ENCODE measurements at regions not wholly inside any gene's neighbourhood (a gene's known extent, or its start where the extent isn't known, plus 50 kb on each side); places are given as distances from the start of the nearest gene placed in this dataset.
A peak's percentile ranks its signal among the peaks of the same experiment; 100 is the strongest.
"Not testable (repeated sequence)": the region's sequence is repeated elsewhere in the genome, so short reads cannot be mapped to it uniquely, and the experiment has no call there.

DNA sequence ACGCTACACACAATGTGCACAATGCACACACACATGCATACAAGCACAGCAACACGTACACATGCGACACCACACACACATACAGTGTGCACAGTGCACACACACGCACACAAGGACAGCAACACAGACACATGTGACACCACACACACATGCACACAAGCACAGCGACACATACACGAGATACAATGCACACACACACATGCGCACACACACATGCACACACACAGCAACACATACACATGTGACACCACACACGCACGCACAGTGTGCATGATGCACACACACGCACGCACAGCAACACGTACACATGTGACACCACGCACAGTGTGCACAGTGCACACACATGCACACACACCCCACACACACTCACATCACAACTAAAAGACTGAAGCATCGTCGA is 327.3 kb downstream of the THBS2 start:
- in situ Hi-C loops (cut with HindIII; ENCODE audit: low pct_unique_long_range_greater_than_20kb, low sequenced_read_pairs), result no loop called here
- no peak for DNase-seq (ENCODE audit: low read depth, low spot score)

DNA sequence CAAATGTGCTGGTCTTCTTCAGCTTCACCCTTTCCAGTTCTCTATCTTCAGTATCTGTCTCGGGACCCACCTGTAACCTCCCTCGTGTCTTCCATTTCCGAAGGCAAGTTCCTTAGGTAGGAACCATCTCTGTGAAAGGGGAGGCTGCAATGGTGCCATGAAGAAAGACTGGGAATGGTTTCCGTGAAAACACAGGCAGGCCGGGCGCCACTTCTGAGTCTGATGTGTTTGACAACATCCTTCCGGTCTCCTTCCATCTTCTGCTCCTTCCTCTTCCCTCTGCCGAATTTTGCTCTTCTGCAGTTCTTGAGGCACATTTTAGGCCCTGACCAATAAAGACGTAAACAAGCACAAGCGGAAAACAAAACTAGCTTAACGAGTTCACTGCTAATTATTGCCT is 328.0 kb downstream of the THBS2 start:
- DNase-seq (ENCODE audit: low read depth, low spot score), result no peak

DNA sequence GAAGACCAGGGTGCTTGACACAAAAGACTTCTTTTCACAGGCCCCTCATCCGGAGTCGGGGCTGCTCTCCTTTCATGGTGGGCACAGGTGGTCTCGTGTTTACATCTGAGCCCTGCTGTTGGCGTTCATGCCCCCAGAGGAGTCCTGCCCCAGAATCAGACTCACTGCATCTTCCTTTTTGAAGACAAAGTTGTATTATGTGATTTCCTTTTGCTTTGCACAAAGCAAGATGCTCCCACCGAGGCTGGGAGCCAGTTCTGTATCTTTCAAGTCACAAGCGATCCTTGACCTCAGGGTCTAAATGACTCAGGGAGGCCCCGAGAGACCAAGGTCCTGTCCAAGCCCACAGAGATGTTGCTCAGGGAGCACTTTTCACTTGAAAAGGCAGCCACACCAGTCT is 330.5 kb downstream of the THBS2 start:
- DNase-seq (ENCODE audit: low read depth, low spot score), result no peak
- in situ Hi-C loops (cut with HindIII; ENCODE audit: low pct_unique_long_range_greater_than_20kb, low sequenced_read_pairs), result no loop called here

More for the DNA sequence above, 328.0 kb downstream of the THBS2 start:
- in situ Hi-C loops (cut with HindIII; ENCODE audit: low pct_unique_long_range_greater_than_20kb, low sequenced_read_pairs), result no loop called here

DNA sequence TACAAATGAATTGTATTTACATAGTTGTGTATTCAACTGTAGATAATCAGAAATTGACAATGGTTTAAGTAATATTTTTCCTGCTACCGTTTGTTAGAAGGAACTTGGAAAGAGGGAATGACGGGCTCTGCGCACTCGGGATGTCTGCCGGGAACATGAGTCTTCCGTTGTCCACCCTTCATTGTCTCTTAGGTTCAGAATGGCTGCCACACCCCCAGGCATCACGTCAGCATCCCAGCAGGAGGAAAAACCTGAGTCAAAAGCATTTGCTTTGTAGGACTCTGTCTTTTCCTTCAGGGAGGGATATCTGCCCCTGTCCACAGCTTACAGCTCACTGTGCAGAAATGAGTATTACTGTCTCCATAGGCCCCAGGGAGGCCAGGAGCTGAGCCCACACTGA is 331.2 kb downstream of the THBS2 start:
- no peak for DNase-seq (ENCODE audit: low read depth, low spot score)
- in situ Hi-C loops (cut with HindIII; ENCODE audit: low pct_unique_long_range_greater_than_20kb, low sequenced_read_pairs), result no loop called here

DNA sequence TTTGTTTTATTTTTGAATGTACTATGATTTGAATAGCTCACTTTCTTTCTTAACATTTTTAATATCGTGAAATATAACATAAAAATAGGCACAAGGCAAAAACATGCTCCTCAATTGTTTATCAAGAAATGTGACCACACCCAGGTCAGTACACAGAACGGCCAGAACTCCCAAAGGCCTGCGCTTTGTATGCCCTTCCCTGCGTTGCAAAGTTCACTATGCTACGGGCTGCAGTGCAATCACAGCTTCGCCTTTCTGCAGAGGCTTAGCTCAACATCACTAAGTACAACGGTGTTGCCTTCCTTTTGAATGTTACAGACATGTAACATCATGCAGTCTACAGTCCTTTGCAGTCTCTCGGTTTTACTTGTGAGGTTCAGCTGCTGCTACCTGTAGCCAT is 333.4 kb downstream of the THBS2 start:
- no peak for DNase-seq (ENCODE audit: low read depth, low spot score)
- in situ Hi-C loops (cut with HindIII; ENCODE audit: low pct_unique_long_range_greater_than_20kb, low sequenced_read_pairs), result no loop called here

DNA sequence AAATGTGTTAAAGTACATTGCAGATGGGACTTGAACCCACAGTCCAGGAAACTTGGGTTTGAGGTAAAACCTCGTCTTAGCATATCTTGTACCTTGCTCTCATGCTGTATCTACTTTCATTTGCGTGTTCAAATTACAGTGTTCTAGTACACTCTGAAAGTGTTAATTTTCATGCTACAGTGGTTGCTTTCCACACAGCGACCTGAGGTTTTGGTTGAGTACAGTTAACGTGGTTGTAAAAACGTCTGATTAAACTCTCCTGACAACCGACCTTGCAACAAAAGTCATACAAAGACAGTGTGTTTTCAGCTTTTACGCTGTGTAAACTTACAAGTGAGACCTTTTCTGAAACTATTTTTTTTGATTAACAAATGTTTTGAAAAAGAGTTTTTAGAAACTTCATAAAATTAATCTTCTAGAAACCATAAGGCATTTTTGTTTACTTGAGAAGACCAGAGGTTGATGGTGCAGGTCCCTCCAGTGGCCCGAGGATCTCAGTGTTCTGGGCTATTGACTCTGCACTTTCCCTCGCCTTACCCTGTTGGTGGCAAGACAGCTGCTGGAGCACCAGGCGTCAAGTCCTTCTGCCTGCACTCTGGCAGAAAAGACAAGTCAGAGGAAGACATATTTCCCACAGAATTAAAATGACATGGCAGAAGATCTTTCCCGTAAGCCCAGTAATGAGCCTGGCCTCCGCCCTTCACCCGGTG is 334.0 kb downstream of the THBS2 start:
- in situ Hi-C loops (cut with HindIII; ENCODE audit: low pct_unique_long_range_greater_than_20kb, low sequenced_read_pairs), result no loop called here
- no peak for DNase-seq (ENCODE audit: low read depth, low spot score)

DNA sequence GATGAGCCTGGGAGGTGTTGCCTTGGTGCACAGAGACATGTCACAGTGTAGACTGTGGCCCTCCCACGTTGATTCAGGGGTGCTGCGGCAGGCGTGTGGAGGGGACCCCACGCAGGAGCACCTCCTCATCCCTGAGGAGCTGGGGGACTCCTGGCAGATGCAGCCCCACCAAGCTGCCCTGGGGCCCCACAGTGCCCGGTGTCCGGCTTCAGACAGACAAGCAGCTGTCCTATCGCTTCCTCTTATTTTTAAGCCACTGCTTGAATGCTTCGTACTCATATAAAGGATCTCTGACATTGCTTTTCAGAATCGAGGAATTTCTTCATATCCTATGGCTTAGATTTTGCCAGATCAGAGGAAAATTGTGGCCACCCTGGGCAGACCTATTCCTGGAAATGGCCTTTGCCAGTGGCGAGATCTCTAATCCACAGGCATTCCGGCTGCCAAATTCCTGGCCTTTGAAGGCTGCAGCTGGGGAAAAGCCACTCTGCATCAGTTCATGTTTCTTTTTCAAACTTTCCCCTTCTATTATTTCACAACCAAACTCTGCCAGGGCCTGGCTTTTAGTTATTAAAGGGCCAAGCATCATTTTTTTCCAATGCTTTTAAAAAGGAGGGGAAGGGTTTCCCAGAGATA is 337.0 kb downstream of the THBS2 start:
- DNase-seq (ENCODE audit: low read depth, low spot score), result no peak

DNA sequence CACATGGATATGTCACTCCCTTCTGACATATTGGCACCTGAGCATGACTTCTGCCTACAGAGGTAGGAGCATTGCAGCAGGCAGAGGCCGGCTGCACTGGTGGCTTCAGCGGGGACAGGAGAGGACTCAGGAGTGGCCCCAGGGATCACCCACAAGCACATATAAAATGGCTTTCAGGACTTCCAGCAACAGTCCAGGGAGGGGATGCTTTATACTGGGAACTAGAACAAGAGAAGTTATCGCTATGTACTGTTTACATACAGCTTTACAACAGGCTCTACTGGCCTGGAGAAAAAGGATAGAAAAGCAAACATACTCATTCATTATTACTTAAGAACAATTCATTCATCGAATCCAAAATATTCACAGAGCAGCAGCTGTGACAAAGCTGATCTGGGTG is 337.8 kb downstream of the THBS2 start:
- DNase-seq (ENCODE audit: low read depth, low spot score), result no peak
- in situ Hi-C loops (cut with HindIII; ENCODE audit: low pct_unique_long_range_greater_than_20kb, low sequenced_read_pairs), result no loop called here

More for the DNA sequence above, 337.0 kb downstream of the THBS2 start:
- in situ Hi-C loops (cut with HindIII; ENCODE audit: low pct_unique_long_range_greater_than_20kb, low sequenced_read_pairs), result no loop called here

DNA sequence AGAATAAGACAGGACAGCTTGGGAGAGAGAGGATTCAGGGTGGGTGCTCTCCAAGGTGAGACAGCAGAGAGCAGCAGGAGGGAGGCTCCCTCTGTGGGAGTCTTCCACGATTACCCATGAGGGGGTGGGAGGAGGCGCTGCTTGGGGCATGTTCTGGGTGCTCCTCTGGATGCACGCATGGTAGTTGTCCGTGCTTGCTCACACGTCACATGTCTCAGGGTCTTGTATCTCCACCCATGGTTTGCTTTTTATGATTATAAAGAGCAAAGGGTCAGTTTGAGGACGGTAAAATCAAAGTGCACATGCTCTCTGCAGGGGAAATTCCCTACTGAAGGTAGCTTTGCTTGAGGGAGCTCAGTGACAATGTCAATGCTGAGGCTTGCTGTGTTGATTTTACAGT is 338.4 kb downstream of the THBS2 start:
- in situ Hi-C loops (cut with HindIII; ENCODE audit: low pct_unique_long_range_greater_than_20kb, low sequenced_read_pairs), result no loop called here
- no peak for DNase-seq (ENCODE audit: low read depth, low spot score)

DNA sequence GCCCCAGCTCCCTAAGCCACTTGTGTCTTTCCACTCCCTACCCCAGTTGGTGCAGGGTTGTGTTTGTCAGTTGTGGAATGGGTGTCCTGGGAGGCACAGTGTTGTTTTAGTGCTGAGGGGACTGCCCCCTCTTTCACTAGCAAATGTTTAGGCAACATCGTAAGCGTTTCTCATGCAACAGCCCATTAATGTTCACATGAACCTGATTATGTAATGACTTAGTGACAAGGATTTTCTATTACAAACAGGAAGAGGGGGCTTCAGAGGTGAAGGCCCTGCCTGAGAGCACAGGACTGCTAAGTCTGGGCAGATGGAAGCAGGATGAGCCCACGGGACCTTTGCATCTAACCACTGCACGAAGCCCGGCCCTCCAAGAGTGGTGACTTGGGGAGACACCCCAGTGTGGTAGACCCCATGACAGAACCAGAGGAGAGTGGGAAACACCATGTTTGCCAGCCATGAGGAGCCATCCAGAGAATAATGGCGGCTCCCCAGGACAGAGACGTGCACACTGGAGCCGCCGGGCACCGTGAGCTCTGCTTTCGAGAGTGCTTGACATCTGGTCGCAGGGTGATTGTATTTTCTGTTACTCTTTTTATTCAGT is 339.7 kb downstream of the THBS2 start:
- no peak for DNase-seq (ENCODE audit: low read depth, low spot score)
- in situ Hi-C loops (cut with HindIII; ENCODE audit: low pct_unique_long_range_greater_than_20kb, low sequenced_read_pairs), result no loop called here

DNA sequence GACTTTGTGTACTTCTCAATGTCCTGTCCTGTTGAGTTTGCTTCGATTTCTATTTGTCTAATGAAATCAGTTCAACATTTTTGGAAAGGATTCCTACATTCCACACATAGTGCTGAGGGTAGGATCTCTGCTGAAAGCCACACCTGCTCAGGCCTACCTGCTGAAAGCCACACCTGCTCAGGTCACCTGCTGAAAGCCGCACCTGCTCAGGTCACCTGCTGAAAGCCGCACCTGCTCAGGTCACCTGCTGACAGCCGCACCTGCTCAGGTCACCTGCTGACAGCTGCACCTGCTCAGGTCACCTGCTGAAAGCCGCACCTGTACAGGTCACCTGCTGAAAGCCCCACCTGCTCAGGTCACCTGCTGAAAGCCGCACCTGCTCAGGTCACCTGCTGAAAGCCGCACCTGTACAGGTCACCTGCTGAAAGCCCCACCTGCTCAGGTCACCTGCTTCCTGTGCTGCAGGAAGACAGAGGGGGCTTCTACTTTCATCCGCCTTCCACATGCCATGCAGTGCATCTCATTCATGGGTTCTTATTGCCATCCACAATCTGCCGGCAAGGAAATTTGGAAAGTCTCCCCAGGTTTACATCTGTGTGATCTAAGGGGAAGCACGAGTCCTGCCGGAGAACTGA is 340.3 kb downstream of the THBS2 start:
- DNase-seq (ENCODE audit: low read depth, low spot score); in situ Hi-C loops (cut with HindIII; ENCODE audit: low pct_unique_long_range_greater_than_20kb, low sequenced_read_pairs): not testable (repeated sequence)

DNA sequence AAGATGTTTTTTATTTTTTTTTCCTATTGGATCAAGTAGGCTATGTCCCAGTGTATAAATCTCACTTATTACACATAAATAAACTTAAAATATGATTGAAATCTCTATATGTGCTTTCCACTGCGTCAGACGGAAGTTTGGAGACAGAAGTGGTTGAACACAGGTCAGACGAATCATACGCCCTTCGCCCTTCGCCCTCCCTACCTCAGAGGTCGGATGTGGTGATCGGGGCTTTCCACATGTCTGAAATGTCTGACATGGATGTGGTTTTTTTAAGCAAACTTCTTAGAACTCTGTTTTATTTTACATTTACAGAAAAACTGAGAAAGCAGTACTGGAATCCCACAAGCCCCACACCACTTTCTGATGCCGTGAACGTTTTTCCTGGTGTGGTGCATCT is 344.4 kb downstream of the THBS2 start:
- in situ Hi-C loops (cut with HindIII; ENCODE audit: low pct_unique_long_range_greater_than_20kb, low sequenced_read_pairs), result no loop called here

DNA sequence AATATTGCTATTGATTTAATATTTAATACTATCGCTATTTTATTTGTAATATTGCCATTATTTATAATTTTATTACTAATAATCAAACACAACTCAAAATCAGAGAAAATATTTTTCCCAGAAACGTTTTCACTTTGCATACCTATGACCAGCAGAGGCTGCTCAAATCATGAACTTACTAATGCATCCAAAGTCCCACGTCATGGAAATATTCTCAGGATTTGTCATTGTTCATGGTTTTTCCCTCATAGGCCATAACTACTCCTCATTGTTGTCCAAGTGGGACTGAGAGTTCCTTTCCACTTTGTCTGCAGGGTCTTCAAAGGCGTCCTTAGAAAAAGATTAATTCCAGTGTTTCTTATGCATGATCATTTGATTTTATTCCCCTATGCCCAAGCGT is 344.8 kb downstream of the THBS2 start:
- peak; percentile 57 for DNase-seq (ENCODE audit: low read depth, low spot score)

More for the DNA sequence above, 344.4 kb downstream of the THBS2 start:
- no peak for DNase-seq (ENCODE audit: low read depth, low spot score)

DNA sequence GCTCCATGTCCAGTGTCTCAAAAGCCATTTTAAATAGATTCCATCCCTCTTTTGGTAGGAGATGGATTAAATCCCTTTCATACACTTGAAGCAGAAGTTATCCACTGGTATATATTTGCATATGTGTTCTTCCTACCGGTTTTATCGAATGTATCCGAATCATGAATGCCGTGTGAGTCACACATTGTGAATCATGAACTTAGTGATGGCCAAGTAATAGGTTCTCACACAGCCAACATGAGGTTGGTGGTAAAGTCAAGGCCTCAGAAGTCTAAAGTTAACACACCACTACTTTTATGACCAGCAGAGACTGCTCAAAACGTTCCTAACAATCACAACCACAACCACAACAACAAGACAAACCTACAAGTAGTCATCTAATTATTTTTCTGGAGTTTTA is 345.5 kb downstream of the THBS2 start:
- no peak for DNase-seq (ENCODE audit: low read depth, low spot score)
- in situ Hi-C loops (cut with HindIII; ENCODE audit: low pct_unique_long_range_greater_than_20kb, low sequenced_read_pairs), result no loop called here

More for the DNA sequence above, 344.8 kb downstream of the THBS2 start:
- in situ Hi-C loops (cut with HindIII; ENCODE audit: low pct_unique_long_range_greater_than_20kb, low sequenced_read_pairs), result no loop called here

DNA sequence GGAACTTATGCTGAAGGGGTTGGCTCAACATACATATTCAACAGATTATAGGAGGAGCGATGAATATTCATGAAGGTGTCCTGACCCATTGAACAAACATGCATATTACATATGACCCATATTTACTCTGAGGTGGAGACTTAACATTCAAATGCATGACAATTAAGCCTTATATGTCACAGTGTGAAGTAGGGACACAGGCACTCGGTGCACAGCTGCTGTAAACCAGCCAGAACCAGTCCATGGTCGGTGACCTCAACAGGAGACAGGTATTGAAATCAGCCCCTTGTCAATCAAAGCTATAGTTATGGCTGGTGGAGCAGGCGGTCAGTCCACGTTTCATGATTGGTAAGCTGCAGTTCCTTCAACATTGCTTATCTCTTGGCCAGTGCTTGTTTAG is 347.3 kb downstream of the THBS2 start:
- no peak for DNase-seq (ENCODE audit: low read depth, low spot score)
- in situ Hi-C loops (cut with HindIII; ENCODE audit: low pct_unique_long_range_greater_than_20kb, low sequenced_read_pairs), result no loop called here

DNA sequence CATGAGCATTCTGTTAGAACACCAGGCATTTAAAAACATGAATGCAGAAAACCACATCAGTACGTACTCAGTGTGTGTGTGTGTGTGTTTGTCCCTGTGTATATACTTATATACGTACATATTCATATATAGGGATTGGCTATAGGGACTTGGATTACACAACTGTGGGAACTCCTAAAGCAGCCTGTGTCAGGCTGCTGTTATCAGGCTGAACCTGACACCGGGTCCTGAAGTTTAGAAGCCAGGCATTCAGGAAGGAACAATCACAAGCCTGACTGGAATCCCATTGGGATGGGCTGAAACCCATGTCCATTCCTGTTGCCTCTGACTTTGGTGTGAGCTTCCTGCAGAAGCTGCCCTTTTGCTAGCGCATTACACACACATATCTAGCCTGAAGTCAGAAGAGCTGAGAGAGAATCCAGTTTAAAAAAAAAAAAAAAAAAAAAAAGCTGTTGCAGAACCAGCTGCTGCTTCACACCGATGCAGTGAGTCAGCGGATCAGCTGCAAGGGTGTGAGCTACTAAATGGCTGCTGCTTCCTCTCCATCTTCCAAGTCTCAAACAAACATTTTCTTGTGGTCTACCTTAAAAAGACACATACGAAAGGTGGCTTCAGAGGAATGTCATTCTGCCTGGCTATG is 348.1 kb downstream of the THBS2 start:
- in situ Hi-C loops (cut with HindIII; ENCODE audit: low pct_unique_long_range_greater_than_20kb, low sequenced_read_pairs), result no loop called here
- DNase-seq (ENCODE audit: low read depth, low spot score), result no peak

DNA sequence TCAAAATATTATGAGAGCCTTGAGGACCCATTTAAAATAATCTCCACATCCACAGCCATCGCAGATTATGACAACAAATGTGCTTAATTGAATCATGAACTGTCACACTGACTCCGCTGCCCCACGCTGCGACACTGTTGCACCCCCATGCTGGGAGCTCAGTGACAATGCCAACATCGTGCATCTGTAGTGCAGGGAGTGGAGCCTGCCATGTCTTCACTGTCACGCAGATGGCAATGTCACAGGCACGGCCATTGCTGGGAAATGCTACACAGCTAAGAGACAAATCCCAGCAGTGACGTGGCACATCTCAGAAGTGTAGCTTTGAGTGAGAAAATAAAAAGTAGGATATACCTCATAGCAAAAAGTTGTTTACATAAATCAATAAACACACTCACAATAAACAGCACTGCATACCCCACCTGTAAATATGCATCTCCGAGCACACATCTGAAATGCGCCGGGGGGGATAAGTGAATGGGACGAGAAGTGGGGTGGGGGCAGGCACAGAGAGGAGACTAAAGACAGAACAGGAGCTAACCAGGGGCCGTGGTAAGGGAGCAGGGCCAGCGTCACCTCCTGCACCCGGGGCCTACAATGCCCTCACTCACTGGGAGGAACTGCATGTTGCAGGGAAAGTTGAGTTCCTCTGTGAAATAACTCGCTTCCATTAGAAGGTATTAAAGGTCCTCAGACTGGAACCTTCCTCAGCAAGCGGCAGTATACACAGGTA is 349.9 kb downstream of the THBS2 start:
- no peak for DNase-seq (ENCODE audit: low read depth, low spot score)
- in situ Hi-C loops (cut with HindIII; ENCODE audit: low pct_unique_long_range_greater_than_20kb, low sequenced_read_pairs), result no loop called here

DNA sequence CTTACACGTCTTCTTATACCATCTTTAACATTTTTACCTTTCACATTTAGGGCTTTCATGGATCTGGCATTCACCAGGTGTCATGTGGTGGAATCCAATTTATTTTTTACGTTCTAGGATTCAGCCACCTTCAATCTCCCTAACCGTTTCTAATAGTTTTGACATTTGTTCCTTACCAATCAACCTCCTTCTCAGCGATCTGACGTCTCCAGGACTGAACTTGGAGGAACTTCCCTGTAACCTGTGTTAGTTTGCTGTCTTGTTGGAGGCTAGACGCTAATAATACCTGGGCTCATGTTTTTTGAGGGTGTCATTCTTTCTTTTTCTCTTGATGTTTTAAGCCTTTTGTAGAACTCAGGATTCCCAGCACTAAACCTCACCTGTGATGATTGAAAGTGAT is 351.6 kb downstream of the THBS2 start:
- no peak for DNase-seq (ENCODE audit: low read depth, low spot score)
- in situ Hi-C loops (cut with HindIII; ENCODE audit: low pct_unique_long_range_greater_than_20kb, low sequenced_read_pairs), result no loop called here

All from SK-MEL-5 (cell line).